ENCODE measurements at regions not wholly inside any gene's neighbourhood (a gene's known extent, or its start where the extent isn't known, plus 50 kb on each side); places are given as distances from the start of the nearest gene placed in this dataset.

DNA sequence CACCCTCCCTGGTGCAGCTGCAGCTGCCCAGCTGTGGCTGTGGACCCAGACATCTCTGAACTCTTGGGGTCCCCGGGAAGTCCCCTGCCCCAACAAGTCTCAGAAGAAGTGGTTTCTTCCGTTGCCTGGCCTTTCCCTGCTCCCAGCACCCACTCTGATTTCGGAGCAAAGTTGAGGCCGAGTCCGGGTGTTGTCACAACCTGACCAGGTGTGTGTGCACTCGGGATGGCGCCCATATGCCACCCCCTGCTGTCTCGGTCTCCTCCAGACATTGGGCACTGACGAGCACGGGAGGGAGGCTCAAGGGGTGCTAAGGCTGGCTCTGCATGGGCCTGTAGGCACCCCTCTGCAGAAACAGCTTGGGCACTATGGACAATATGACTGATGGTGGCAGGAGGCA lies 1055.3 kb downstream of the REEP3 start:
- TF ChIP-seq, protein P1, sequence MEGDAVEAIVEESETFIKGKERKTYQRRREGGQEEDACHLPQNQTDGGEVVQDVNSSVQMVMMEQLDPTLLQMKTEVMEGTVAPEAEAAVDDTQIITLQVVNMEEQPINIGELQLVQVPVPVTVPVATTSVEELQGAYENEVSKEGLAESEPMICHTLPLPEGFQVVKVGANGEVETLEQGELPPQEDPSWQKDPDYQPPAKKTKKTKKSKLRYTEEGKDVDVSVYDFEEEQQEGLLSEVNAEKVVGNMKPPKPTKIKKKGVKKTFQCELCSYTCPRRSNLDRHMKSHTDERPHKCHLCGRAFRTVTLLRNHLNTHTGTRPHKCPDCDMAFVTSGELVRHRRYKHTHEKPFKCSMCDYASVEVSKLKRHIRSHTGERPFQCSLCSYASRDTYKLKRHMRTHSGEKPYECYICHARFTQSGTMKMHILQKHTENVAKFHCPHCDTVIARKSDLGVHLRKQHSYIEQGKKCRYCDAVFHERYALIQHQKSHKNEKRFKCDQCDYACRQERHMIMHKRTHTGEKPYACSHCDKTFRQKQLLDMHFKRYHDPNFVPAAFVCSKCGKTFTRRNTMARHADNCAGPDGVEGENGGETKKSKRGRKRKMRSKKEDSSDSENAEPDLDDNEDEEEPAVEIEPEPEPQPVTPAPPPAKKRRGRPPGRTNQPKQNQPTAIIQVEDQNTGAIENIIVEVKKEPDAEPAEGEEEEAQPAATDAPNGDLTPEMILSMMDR (IDR thresholded peaks at IDR 0.05): no peak
- TF ChIP-seq EZH2 (IDR thresholded peaks at IDR 0.05; ENCODE audit: borderline replicate concordance, insufficient read depth, low read depth, low read length, poor library complexity, severe bottlenecking): no peak

Data from B cell (primary cell).